ENCODE measurements at regions not wholly inside any gene's neighbourhood (a gene's known extent, or its start where the extent isn't known, plus 50 kb on each side); places are given as distances from the start of the nearest gene placed in this dataset.

DNA sequence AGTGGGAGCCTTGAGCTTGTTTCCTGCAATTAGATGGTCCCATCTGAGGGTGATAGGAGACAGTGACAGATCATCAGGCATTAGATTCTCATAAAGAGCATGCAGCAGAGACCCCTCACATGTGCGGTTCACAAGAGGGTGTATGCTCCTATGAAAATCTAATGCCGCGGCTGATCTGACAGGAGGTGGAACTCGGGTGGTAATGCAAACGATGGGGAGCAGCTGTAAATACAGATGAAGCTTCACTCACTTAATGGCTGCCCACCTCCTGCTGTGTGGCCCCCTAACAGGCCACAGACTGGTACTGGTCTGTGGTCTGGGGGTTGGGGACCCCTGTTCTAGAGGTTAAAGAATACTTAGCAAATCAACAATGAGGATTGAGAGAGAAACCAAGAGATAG, 201.5 kb upstream of the PITX2 start:
- no peak overlapping the region for H3K4me3 Mint-ChIP-seq
- CTCF ChIA-PET = no interaction called here

DNA sequence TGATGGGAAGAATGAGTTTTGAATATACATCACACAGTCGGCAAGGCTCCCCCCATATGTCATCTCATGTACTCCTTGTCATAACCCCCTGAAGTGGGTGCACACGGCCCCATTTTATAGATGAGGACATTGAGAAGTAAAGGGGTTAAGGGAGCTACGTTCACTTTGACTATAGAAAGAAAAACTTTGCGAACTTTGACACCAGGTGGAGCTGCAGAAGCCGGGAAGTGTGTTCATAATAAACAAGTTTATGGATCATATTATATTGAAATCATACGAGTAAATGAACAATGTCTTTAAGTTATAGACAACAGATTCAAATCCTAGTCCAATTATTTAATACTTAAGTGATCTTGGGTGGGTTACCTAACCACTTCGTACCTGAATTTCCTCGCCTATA, 203.8 kb upstream of the PITX2 start:
- Mint-ChIP-seq H3K36me3 (ENCODE audit: low read depth) (no peaks in the 10 kb centered on the region), H3K4me1 (no peaks in the 10 kb centered on the region), H3K27me3 (no peaks in the 10 kb centered on the region), H3K27ac (no peak overlapping the region), H3K9me3 (no peaks in the 10 kb centered on the region), H3K4me3 (no peak overlapping the region)
- ChIA-PET POLR2A (no interaction called here), CTCF (no interaction called here)
- DNase-seq = no peak

More for the DNA sequence above, 201.5 kb upstream of the PITX2 start:
- no peaks in the 10 kb centered on the region for H3K4me1 Mint-ChIP-seq
- no peaks in the 10 kb centered on the region for H3K36me3 Mint-ChIP-seq (ENCODE audit: low read depth)
- no peaks in the 10 kb centered on the region for H3K27me3 Mint-ChIP-seq
- no peak for DNase-seq
- H3K9me3 Mint-ChIP-seq = no peaks in the 10 kb centered on the region
- POLR2A ChIA-PET = no interaction called here
- H3K27ac Mint-ChIP-seq = no peak overlapping the region

DNA sequence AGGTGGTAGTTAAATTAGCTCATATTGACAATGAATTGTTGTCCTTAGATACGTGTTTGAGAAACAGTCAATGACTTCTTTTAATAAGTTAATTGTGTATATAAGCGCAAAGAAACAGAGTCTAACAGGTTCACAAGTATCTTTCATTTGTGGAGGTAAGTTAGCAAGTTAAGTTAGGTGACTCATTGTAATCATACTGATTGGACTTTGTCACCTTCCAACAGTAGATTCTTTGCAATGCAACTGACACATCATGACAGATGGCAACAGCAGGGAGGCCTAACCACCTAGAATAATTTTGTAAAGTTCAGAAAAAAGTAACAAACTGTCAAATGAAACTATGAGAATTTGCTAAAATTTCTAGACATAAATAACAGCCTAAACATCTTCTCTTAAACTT, 207.6 kb upstream of the PITX2 start:
- H3K36me3 Mint-ChIP-seq (ENCODE audit: low read depth) = no peaks in the 10 kb centered on the region
- H3K9me3 Mint-ChIP-seq = no peaks in the 10 kb centered on the region
- H3K27me3 Mint-ChIP-seq = no peaks in the 10 kb centered on the region
- H3K4me1 Mint-ChIP-seq = no peaks in the 10 kb centered on the region
- no peak overlapping the region for H3K4me3 Mint-ChIP-seq
- DNase-seq = no peak
- ChIA-PET CTCF (no interaction called here), POLR2A (no interaction called here)
- H3K27ac Mint-ChIP-seq = no peak overlapping the region

GRCh38 chr4:110837896-110838450, 215.1 kb upstream of the PITX2 start:
- Mint-ChIP-seq H3K27ac (no peak overlapping the region), H3K27me3 (no peaks in the 10 kb centered on the region), H3K4me1 (no peaks in the 10 kb centered on the region), H3K36me3 (ENCODE audit: low read depth) (no peaks in the 10 kb centered on the region), H3K4me3 (no peak overlapping the region), H3K9me3 (no peaks in the 10 kb centered on the region)
- ChIA-PET POLR2A (no interaction called here), CTCF (no interaction called here)
- DNase-seq = no peak

GRCh38 chr4:110840221-110840654, 217.4 kb upstream of the PITX2 start:
- Mint-ChIP-seq H3K9me3 (no peaks in the 10 kb centered on the region), H3K36me3 (ENCODE audit: low read depth) (no peaks in the 10 kb centered on the region), H3K27ac (no peak overlapping the region), H3K4me3 (no peak overlapping the region), H3K4me1 (no peaks in the 10 kb centered on the region), H3K27me3 (no peaks in the 10 kb centered on the region)
- DNase-seq = no peak
- ChIA-PET CTCF (no interaction called here), POLR2A (interaction anchor here (0.6 kb wide), 1 partner anchor 791 kb away, joined by 3 read pairs; no protein-coding TSS in a partner anchor)

DNA sequence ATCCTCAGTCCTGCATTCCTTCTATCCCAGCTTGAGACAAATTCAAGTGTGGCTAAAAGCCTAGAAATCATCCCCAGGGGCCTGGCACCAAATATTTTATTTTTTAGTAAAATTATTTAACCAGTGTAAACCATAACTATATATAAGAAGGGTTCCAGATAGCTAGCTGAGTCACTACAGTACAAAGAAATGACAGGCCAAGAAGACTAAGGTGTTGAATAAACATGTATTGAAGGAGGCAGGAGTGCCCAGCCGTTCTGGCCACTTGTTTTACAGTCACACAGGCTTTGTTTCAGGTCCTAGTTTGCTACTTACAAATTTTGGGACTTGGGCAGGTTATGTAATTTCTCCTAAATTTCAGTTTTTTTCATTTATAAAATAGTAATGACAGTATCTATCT, 225.9 kb upstream of the PITX2 start:
- Mint-ChIP-seq H3K36me3 (ENCODE audit: low read depth) (no peaks in the 10 kb centered on the region), H3K27me3 (no peaks in the 10 kb centered on the region), H3K4me1 (no peaks in the 10 kb centered on the region), H3K9me3 (no peaks in the 10 kb centered on the region), H3K4me3 (no peak overlapping the region), H3K27ac (no peak overlapping the region)
- no peak for DNase-seq
- CTCF ChIA-PET = no interaction called here
- POLR2A ChIA-PET = no interaction called here

- no peaks in the 10 kb centered on the region for H3K9me3 Mint-ChIP-seq
- CTCF ChIA-PET = no interaction called here
- H3K4me3 Mint-ChIP-seq = no peak overlapping the region
Observed at GRCh38 chr4:110849461-110849860, 226.6 kb upstream of the PITX2 start.

DNA sequence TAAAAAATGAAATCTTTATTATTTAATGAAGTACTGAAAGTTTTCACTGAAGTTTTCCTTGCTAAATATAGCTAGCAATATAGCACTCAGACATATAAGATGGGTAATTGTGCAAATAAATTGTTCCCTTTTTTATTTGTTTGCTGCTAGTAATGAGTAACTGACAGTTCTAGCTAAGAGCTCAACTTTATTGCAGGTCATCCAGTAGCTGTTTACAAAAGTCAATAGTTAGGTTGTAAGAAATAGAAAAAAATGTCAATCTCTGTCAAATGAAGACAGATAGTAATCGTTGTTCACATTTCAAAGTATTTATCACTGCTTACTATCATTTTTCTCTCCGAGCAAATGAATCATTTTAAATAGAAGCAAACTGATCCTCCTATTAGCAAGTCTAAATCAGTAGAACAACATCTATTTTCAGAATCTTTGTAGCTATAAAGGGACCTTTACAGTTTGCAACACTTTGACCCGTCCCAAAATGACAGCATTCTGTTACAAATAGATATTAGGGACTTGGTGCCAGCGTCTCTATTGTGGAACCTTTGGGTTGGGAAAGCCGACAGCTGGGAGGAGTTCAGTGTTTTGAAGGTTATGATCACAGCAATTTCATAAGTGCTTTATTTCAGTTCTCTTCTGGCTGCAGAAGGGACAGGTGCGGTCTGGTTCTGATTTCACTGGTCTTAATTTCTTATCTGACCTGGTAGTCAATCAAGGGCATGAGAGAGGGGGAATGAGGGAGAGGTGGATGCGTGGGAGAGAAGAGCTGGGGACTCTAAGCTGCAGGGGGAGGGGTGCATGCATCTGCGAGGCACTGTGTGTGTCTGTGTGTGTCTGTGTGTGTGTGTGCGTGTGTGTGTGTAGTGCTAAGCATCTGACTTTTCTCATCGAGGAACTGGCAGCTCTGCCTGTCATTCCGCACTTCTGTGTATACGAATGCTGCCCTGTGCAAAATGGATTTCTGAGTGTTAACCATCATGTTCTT, 227.9 kb upstream of the PITX2 start:
- no peak for DNase-seq
- POLR2A ChIA-PET = no interaction called here
- CTCF ChIA-PET = no interaction called here
- Mint-ChIP-seq H3K36me3 (ENCODE audit: low read depth) (no peaks in the 10 kb centered on the region), H3K4me3 (no peak overlapping the region), H3K27ac (no peak overlapping the region), H3K9me3 (no peaks in the 10 kb centered on the region), H3K4me1 (no peaks in the 10 kb centered on the region), H3K27me3 (no peaks in the 10 kb centered on the region)

More at GRCh38 chr4:110849461-110849860, 226.6 kb upstream of the PITX2 start:
- no peak for DNase-seq
- POLR2A ChIA-PET = no interaction called here
- Mint-ChIP-seq H3K36me3 (ENCODE audit: low read depth) (no peaks in the 10 kb centered on the region), H3K4me1 (no peaks in the 10 kb centered on the region), H3K27me3 (no peaks in the 10 kb centered on the region), H3K27ac (no peak overlapping the region)

- Mint-ChIP-seq H3K4me1 (no peaks in the 10 kb centered on the region), H3K9me3 (no peaks in the 10 kb centered on the region), H3K36me3 (ENCODE audit: low read depth) (no peaks in the 10 kb centered on the region), H3K27me3 (no peaks in the 10 kb centered on the region), H3K27ac (no peak overlapping the region), H3K4me3 (no peak overlapping the region)
- CTCF ChIA-PET = no interaction called here
- POLR2A ChIA-PET = no interaction called here
- DNase-seq = no peak
Observed at GRCh38 chr4:110851989-110852388, 229.1 kb upstream of the PITX2 start.

- H3K4me3 Mint-ChIP-seq = no peak overlapping the region
- ChIA-PET CTCF (no interaction called here), POLR2A (no interaction called here)
- DNase-seq = no peak
- H3K4me1 Mint-ChIP-seq = no peaks in the 10 kb centered on the region
- H3K36me3 Mint-ChIP-seq (ENCODE audit: low read depth) = no peaks in the 10 kb centered on the region
- H3K27me3 Mint-ChIP-seq = no peaks in the 10 kb centered on the region
- H3K27ac Mint-ChIP-seq = no peak overlapping the region
- no peaks in the 10 kb centered on the region for H3K9me3 Mint-ChIP-seq
Observed at GRCh38 chr4:110852793-110853192, 229.9 kb upstream of the PITX2 start.

GRCh38 chr4:110853242-110853641, 230.4 kb upstream of the PITX2 start:
- POLR2A ChIA-PET = no interaction called here

GRCh38 chr4:110854021-110854678, 231.3 kb upstream of the PITX2 start:
- H3K9me3 Mint-ChIP-seq = no peaks in the 10 kb centered on the region
- no peaks in the 10 kb centered on the region for H3K4me1 Mint-ChIP-seq
- no peak overlapping the region for H3K4me3 Mint-ChIP-seq
- ChIA-PET CTCF (no interaction called here), POLR2A (no interaction called here)
- no peak overlapping the region for H3K27ac Mint-ChIP-seq
- H3K27me3 Mint-ChIP-seq = no peaks in the 10 kb centered on the region
- H3K36me3 Mint-ChIP-seq (ENCODE audit: low read depth) = no peaks in the 10 kb centered on the region
- no peak for DNase-seq

More at GRCh38 chr4:110853242-110853641, 230.4 kb upstream of the PITX2 start:
- H3K27ac Mint-ChIP-seq = no peak overlapping the region
- CTCF ChIA-PET = no interaction called here
- no peak for DNase-seq
- no peaks in the 10 kb centered on the region for H3K36me3 Mint-ChIP-seq (ENCODE audit: low read depth)
- no peaks in the 10 kb centered on the region for H3K9me3 Mint-ChIP-seq
- H3K4me3 Mint-ChIP-seq = no peak overlapping the region
- no peaks in the 10 kb centered on the region for H3K27me3 Mint-ChIP-seq
- no peaks in the 10 kb centered on the region for H3K4me1 Mint-ChIP-seq

DNA sequence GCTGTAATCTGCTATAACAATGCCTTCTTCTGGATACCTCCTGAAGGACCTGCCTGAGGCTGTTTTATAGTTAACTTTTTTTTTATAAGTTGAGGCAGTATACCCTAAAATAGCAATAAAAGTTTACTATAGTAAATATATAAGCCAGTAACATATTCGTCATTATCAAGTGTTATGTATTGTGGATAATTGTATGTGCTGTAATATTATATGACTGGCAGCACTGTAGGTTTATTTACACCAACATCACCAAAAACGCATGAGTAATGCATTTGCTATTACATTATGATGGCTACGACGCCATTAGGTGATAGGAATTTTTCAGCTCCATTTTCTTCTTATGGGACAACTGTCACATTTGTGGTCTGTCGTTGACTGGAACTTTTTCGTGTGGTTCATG, 237.2 kb upstream of the PITX2 start:
- Mint-ChIP-seq H3K36me3 (ENCODE audit: low read depth) (no peaks in the 10 kb centered on the region), H3K9me3 (no peaks in the 10 kb centered on the region), H3K27me3 (no peaks in the 10 kb centered on the region), H3K4me1 (no peaks in the 10 kb centered on the region), H3K27ac (no peak overlapping the region), H3K4me3 (no peak overlapping the region)
- DNase-seq = no peak
- ChIA-PET POLR2A (no interaction called here), CTCF (interaction anchor here (0.7 kb wide), 1 partner anchor 1091 kb away, joined by 3 read pairs; no protein-coding TSS in a partner anchor)
